GM12864 (cell line): ENCODE measurements at regions not wholly inside any gene's neighbourhood (a gene's known extent, or its start where the extent isn't known, plus 50 kb on each side); places are given as distances from the start of the nearest gene placed in this dataset.

ENCODE experiments used
- DNase-seq: peaks from one replicate; pipeline ENCODE4 v3.0.0-alpha.2; 2011; ENCODE audit warnings: low read depth
- H3K4me3 ChIP-seq: 2 replicates; pipeline ENCODE4 v1.5.1; 2011; ENCODE audit warnings: mild to moderate bottlenecking, low read depth, low read length, control low read depth
- TF ChIP-seq, protein P1 (sequence below): IDR thresholded peaks from 2 replicates; pipeline ENCODE4 v1.5.1; 2011; ENCODE audit warnings: low read depth, mild to moderate bottlenecking, moderate library complexity, low read length, control low read depth, inconsistent platforms; ENCODE audit errors: missing control alignments

DNA sequence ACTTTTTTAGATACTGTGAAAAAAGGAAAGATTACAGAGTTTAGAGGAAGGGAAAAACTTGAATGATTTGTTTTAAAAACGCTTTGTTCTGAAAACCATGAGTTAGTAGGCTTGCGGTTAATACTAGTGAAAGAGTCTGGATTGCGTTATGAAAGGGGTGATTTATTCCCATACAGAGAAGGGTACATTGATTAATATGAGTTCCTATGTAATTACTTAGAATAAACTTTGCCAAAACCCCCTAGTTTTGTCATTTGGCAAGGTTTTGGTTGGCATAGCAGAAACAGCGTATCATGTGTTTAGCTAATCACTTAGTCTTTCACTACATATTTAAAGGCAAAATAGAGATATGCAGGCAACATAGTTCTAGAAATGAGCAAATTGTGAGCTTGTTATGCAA lies 91.2 kb upstream of the POT1 start:
- no peak for DNase-seq
- TF ChIP-seq, protein P1, sequence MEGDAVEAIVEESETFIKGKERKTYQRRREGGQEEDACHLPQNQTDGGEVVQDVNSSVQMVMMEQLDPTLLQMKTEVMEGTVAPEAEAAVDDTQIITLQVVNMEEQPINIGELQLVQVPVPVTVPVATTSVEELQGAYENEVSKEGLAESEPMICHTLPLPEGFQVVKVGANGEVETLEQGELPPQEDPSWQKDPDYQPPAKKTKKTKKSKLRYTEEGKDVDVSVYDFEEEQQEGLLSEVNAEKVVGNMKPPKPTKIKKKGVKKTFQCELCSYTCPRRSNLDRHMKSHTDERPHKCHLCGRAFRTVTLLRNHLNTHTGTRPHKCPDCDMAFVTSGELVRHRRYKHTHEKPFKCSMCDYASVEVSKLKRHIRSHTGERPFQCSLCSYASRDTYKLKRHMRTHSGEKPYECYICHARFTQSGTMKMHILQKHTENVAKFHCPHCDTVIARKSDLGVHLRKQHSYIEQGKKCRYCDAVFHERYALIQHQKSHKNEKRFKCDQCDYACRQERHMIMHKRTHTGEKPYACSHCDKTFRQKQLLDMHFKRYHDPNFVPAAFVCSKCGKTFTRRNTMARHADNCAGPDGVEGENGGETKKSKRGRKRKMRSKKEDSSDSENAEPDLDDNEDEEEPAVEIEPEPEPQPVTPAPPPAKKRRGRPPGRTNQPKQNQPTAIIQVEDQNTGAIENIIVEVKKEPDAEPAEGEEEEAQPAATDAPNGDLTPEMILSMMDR: no peak
- H3K4me3 ChIP-seq: no peak overlapping the region

DNA sequence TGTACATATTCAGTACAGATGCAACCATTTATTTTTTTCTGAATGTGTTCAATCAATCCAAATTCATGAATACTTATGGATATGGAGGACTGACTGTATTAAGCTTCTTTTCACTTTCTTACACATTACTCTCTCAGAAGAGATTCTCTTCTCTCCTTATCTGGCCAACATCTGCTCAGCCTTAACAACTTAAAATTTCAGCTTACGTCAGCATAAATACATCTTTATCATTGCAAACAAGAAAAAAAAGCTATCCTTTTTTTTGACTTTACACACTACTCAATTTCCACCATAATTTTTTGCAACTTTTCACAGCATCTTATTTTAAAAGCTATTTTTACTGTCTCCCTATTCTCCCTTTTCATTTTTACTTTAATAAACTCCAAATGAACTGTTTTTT lies 80.9 kb upstream of the POT1 start:
- TF ChIP-seq, protein P1: no peak
- no peak for DNase-seq
- H3K4me3 ChIP-seq: no peak overlapping the region

DNA sequence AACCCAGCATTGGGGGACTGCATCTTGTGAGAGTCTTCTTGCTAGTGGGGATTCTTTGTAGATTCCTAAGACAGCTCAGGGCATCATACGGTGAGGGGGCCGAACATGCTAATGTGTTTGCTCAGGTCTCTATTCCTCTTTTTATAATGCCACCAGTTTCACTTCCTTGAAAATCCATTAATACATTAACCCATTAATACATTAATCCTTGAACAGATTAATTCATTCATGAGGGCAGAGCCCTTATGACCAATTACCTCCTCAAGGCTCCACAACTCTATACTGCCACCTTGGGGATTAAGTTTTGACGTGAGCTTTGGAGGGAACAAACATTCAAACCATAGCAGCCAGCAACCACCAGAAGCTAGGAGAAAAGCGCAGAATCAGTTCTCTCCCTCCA lies 67.2 kb upstream of the POT1 start:
- TF ChIP-seq, protein P1: peak; percentile 26
- DNase-seq: no peak
- no peak overlapping the region for H3K4me3 ChIP-seq

DNA sequence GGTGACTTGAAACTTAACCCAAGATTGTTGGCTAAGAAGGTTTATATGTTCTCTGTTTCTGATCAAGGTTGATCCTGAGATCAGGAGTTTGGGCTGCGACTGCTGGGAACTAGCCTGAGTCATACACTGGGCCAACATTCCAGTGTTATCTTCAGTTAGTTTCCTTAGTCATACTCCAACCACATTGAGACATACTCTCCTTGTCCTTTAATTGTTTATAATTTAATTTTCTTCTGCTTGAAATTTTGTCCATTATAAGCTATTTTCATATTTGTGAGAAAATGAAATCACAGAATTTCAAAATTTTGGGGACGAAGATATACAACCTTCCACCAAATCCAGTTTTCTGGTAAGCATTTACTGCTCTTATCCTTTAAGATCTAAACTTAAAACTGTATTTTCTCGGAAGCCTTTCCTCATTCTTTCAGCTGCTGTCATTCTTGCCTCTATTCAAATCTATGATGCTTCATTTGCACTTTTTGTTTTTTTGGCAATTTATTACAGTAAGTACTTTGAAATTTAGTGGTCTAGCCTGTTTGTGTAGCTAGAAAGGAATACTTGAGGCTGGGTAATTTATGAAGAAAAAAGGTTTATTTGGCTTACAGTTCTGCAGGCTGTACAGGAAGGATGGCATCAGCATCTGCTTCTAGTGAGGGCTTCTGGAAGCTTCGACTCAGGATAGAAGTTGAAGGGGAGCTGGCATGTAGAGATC lies 63.4 kb upstream of the POT1 start:
- no peak for DNase-seq
- H3K4me3 ChIP-seq: no peak overlapping the region
- TF ChIP-seq, protein P1: no peak

DNA sequence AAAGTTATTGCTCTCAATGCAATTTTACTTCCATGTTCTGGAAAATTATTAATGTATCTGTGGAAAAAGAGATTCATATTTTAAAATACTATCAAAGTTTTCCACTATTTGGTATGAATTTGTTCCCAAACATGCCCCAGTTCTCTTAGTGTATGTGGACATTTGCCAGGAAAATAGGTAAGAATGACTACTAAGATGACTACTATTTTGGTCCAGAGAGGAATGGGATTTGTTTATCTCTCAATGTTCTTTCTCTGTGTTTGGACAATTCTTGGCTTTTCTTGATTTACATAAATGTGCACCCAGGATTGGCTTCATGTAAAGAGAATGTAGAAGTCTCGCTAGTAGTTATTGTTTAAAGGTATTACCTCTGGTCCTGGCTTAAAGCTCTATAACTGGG lies 60.3 kb upstream of the POT1 start:
- no peak overlapping the region for H3K4me3 ChIP-seq
- TF ChIP-seq, protein P1: no peak
- DNase-seq: no peak
